Right cardiac atrium (tissue), 5 donors: ENCODE measurements at regions not wholly inside any gene's neighbourhood (a gene's known extent, or its start where the extent isn't known, plus 50 kb on each side); places are given as distances from the start of the nearest gene placed in this dataset.

Experiments
- ATAC-seq, 2 donors: fragments of 200-7000 bp; cut with Tn5 transposase; one replicate each; pipeline versions ENCODE4 v1.8.0 to v1.9.1; 2020; ENCODE audit warnings: moderate library complexity in 2 of 2, mild to moderate bottlenecking in 1 of 2
- DNase-seq, 3 donors: peaks; one replicate each; pipeline ENCODE4 v3.0.0-alpha.2; 2020
- H3K27ac ChIP-seq: one replicate; pipeline ENCODE4 v1.5.1; 2013; ENCODE audit warnings: mild to moderate bottlenecking, low read length, control low read depth, moderate library complexity
- H3K27me3 ChIP-seq: one replicate; pipeline ENCODE4 v1.6.1; 2013; ENCODE audit not compliant: control insufficient read depth, insufficient read depth
- H3K4me1 ChIP-seq: one replicate; pipeline ENCODE4 v1.6.1; 2013; ENCODE audit warnings: low read length; ENCODE audit not compliant: control insufficient read depth, insufficient read depth
- H3K4me3 ChIP-seq: one replicate; pipeline ENCODE4 v1.5.1; 2013; ENCODE audit warnings: low read length, control low read depth
- H3K9me3 ChIP-seq: one replicate; pipeline ENCODE4 v1.6.1; 2013; ENCODE audit warnings: low read length; ENCODE audit not compliant: control insufficient read depth
- WGBS: extraction: QIAGEN DNeasy Blood & Tissue Kit; methylation state at CpG from one replicate; pipeline ENCODE4 v1.1.7; 2013; 5-methylcytosine and 5-hydroxymethylcytosine counted together
- intact Hi-C, 4 donors: fragments of 100-400 bp; cut with DNase I; formaldehyde crosslinking; loops; one replicate each; pipeline versions ENCODE4 v1.11.0 to v1.14.0; 2022 to 2023
- donor health status: healthy with polysubstance abuse.
- donor health status: DM: no; HTN: yes; CAD: no.
- donor health status: DM: no; HTN: no; CAD: no.
- donor health status: DM: no; HTN: yes; CAD: no; lungs with severe emphysema.
- donor health status: DM: yes; HTN: yes; CAD: no.

DNA sequence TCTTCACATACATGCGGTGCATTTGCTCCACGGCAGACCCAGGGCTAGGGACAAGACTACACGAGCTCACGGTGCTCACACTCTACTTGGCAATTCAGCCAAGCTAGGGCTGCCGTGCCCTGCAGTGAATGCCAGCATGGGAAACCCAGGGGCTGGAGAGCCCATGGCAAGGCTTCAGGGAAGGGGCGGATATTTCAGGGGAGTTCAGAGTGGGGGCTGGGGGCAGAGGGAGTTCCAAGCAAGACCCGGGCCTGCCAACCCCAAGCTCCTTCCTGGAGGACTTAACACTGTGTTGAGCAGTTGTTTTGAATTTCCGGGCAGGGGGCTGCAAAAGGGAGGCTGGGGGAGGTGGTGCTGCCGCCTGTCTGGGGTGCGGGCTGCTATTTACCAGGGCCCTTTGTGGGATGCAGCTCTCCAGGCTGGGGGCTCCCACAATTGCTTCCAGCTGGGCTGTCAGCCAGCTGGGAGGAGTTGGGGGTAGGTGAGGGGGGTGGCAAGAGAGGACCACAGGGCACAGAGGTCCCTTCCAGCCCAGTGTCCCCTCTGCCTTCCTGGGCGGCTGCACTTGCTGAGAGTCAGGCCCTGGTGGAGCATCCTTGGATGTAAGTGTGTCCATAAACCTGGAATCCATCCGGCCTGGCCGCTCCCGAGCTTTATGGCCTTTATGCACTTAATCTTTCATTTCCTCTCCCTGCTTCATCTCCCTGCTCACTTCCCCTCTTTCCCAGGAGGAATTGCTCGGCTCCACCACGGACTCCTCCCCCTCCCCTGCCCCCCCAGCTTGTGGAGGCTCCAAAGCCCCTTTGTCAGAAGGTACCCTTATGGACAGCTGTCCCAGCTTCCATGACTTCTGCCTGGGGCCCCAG lies 55.8 kb upstream of the SSBP3 start:
- Histone ChIP-seq H3K27me3 (no peaks in the 10 kb centered on the region), H3K27ac (no peak overlapping the region), H3K9me3 (no peaks in the 10 kb centered on the region), H3K4me3 (no peak overlapping the region), H3K4me1 (peaks cover 8% of the 10 kb centered on the region)
- ATAC-seq (no peak), DNase-seq (no peak)
- WGBS, result 69% methylated on average over 16 of the region's 16 CpGs
- intact Hi-C loops, result no loop called here

DNA sequence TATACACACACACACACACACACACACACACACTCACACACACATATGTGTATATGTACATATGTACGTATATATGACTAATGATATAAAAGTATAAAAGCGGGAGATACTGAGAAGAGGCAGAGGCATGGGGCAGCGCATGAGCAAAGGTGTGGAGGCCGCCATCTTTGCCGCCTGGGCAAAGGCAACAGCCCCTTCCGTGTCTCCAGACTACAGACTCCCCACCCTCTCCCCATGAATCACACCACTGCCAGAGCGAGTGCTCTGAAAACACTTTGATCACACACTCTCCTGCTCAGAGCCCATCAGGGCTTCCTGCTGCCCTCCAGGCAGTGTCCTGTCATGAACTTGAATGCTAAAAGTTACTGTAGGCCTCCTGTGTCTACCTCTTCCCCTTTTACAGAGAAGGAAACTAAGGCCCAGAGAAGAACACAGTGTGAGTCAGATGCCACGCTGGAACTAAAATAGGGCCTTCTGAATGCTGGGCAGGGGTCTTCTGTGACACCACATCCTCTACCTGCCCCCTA lies 54.7 kb upstream of the SSBP3 start:
- no peak overlapping the region for H3K27ac ChIP-seq
- WGBS, result 93% methylated on average over 8 of the region's 8 CpGs
- ATAC-seq, result no peak

DNA sequence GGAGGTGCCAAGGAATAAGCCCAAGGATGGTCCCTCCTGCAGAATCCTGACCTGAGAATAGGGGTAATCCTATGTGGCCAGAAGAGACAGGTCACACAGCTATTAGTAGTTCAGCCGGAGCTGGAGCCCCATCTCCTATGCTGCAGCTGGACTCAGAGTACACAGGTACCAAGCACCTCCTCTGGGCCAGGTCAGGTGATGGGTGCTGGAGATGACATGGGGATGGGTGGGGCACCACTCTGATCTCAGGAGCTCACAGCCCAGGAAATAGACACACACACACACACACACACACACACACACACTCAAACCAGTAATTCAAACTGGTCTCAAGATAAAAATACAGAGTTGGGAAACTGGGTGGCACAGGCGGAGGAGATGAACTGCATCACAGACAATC lies 54.2 kb upstream of the SSBP3 start:
- Histone ChIP-seq H3K4me3 (no peak overlapping the region), H3K27me3 (no peaks in the 10 kb centered on the region), H3K9me3 (no peaks in the 10 kb centered on the region), H3K27ac (no peak overlapping the region), H3K4me1 (peaks cover 8% of the 10 kb centered on the region)
- intact Hi-C loops, result no loop called here
- ATAC-seq (no peak), DNase-seq (no peak)
- WGBS, result 97% methylated on average over 2 of the region's 2 CpGs

More for the DNA sequence above, 54.7 kb upstream of the SSBP3 start:
- Histone ChIP-seq H3K9me3 (no peaks in the 10 kb centered on the region), H3K4me3 (no peak overlapping the region), H3K27me3 (no peaks in the 10 kb centered on the region), H3K4me1 (peaks cover 8% of the 10 kb centered on the region)
- DNase-seq, result no peak
- intact Hi-C loops, result no loop called here

DNA sequence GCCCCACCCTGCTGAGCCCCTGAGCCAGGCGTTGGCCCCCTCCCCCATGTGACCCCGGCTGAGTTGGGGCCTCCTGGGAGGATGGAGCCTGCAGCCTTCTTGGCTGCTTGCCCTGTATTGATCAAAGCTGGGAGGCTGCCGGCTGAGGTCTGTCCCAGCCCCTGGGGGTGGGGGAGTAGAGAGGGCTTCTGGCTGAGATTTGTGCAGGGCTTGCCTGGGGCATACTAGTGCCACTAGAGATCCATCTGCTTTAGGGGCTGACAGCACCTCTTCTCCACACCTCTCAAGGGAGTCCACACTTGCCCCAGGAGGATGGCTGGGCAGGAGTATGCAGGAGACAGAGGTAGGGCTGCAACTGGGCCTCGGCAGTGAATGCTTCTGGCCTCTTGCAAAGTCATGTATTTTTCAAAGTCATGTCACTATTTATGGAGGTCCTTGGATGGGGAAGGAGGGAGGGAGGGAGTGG lies 53.6 kb upstream of the SSBP3 start:
- WGBS, result 23% methylated on average over 4 of the region's 4 CpGs
- Histone ChIP-seq H3K27ac (no peak overlapping the region), H3K9me3 (no peaks in the 10 kb centered on the region), H3K4me1 (peaks cover 6% of the 10 kb centered on the region), H3K4me3 (no peak overlapping the region), H3K27me3 (no peaks in the 10 kb centered on the region)
- ATAC-seq, result no peak
- no peak for DNase-seq
- intact Hi-C loops, result no loop called here

DNA sequence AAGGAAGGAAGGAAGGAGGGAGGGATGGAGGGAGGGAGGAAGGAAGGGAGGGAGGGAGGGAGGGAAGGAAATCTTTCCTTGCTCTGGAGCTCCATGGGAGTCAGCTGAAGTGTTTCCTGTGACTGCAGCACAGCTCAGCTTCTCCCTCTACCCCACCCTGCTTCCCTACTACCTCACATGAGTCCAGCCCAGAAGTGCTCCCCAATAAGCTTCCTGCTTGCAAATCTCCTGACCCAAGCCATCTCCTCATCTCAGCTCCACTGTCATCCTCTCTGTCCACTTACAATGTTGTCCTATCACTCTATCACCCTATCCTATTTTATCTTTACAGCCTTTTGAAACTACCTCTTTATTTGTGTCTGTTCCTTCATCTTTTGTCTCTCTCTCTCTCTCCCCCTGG lies 52.9 kb upstream of the SSBP3 start:
- intact Hi-C loops, result no loop called here
- no peak for DNase-seq
- Histone ChIP-seq H3K27me3 (no peaks in the 10 kb centered on the region), H3K4me1 (peaks cover 4% of the 10 kb centered on the region), H3K4me3 (no peak overlapping the region), H3K9me3 (no peaks in the 10 kb centered on the region), H3K27ac (no peak overlapping the region)
- no peak for ATAC-seq

DNA sequence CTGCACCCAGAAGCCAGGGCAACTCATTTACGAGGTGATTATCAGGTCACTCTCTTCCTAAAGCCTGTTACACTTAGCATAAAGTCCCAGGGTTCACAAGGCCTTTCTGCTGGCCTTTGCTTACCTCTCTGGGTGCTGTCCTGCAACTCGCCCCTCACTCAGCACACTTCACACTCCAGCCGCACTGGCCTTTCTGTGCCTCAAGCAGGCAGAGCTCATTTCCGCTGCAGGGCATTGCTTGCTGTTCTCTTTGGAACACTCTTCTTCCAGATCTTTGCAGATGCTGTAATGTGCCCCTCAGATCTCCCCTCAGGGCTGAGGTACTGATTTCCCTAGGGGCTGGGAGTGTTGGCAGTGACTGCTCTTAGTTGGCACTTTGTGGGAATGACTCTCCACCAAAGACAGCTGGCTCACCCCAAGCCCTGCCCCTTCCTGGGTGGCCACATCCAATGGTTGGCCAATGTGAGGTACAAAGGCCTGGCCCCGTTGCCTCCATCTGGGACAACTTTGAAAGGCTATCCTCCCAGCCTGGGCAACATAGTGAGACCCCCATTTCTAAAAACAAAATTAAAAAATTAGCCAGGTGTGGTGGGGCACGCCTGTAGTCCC lies 50.8 kb upstream of the SSBP3 start:
- Histone ChIP-seq H3K27me3 (no peaks in the 10 kb centered on the region), H3K4me3 (no peak overlapping the region), H3K27ac (no peak overlapping the region), H3K9me3 (no peaks in the 10 kb centered on the region), H3K4me1 (peaks cover 3% of the 10 kb centered on the region)
- DNase-seq (no peak), ATAC-seq (no peak)
- intact Hi-C loops, result no loop called here
- 92% methylated on average over 6 of the region's 6 CpGs for WGBS

DNA sequence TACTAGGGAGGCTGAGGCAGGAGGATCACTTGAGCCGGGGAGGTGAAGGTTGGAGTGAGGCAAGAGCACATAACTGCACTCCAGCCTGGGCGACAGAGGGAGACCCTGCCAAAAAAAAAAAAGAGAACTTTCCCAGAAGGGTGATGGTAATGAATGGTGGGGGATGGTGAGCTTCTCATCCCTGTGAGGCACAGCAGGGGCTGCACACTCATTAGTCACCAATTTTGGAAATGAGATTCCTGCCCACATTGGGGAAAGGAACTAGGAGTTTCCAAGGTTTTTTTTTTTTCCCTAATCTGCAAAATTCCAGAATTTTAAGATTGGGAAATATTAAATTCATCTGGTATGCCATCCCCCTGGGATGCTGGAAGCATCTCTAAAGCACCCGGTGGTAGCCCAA lies 50.2 kb upstream of the SSBP3 start:
- DNase-seq (no peak), ATAC-seq (no peak)
- no peak overlapping the region for H3K27ac ChIP-seq
- peaks cover 3% of the 10 kb centered on the region for H3K4me1 ChIP-seq
- no peak overlapping the region for H3K4me3 ChIP-seq
- H3K9me3 ChIP-seq, result no peaks in the 10 kb centered on the region
- H3K27me3 ChIP-seq, result no peaks in the 10 kb centered on the region
- WGBS, result 68% methylated on average over 3 of the region's 3 CpGs
- intact Hi-C loops, result no loop called here
